Osteoblast (primary cell): ENCODE measurements at regions not wholly inside any gene's neighbourhood (a gene's known extent, or its start where the extent isn't known, plus 50 kb on each side); places are given as distances from the start of the nearest gene placed in this dataset.

Experiments
- DNase-seq: peaks from one replicate; pipeline ENCODE4 v3.0.0; 2011; ENCODE audit warnings: low spot score, mixed read lengths; ENCODE audit not compliant: insufficient read length; ENCODE audit errors: missing footprints
- H2AFZ ChIP-seq: 2 replicates; pipeline ENCODE4 v1.6.0; 2011; ENCODE audit warnings: mild to moderate bottlenecking, low read length
- H3K27ac ChIP-seq: 2 replicates; pipeline ENCODE4 v1.5.1; 2011; ENCODE audit warnings: mild to moderate bottlenecking, low read depth, low read length, moderate library complexity
- H3K27me3 ChIP-seq: 2 replicates; pipeline ENCODE4 v1.6.0; 2012; ENCODE audit warnings: mild to moderate bottlenecking, control low read depth, inconsistent platforms, low read length, moderate library complexity; ENCODE audit not compliant: insufficient read depth
- H3K36me3 ChIP-seq: 2 replicates; pipeline ENCODE4 v1.5.1; 2011; ENCODE audit warnings: mild to moderate bottlenecking, low read length, control low read depth, moderate library complexity; ENCODE audit not compliant: insufficient read depth
- H3K4me1 ChIP-seq: 2 replicates; pipeline ENCODE4 v1.5.1; 2011; ENCODE audit warnings: mild to moderate bottlenecking, low read length, control low read depth, moderate library complexity; ENCODE audit not compliant: insufficient read depth
- H3K4me2 ChIP-seq: 2 replicates; pipeline ENCODE4 v1.6.0; 2011; ENCODE audit warnings: mild to moderate bottlenecking, low read length; ENCODE audit not compliant: insufficient read depth
- H3K4me3 ChIP-seq: fragments of 200-600 bp; sonication (generic); 3 replicates; pipeline ENCODE4 v1.5.1; 2012; ENCODE audit warnings: mild to moderate bottlenecking, low read length, inconsistent platforms; ENCODE audit not compliant: insufficient read depth
- H3K79me2 ChIP-seq: 2 replicates; pipeline ENCODE4 v1.6.0; 2012; ENCODE audit warnings: mild to moderate bottlenecking, low read length, control low read depth, inconsistent platforms; ENCODE audit not compliant: insufficient read depth
- H3K9me3 ChIP-seq: 2 replicates; pipeline ENCODE4 v1.5.1; 2011; ENCODE audit warnings: low read depth, low read length, control low read depth
- H4K20me1 ChIP-seq: 2 replicates; pipeline ENCODE4 v1.6.0; 2012; ENCODE audit warnings: mild to moderate bottlenecking, low read length, control low read depth; ENCODE audit not compliant: insufficient read depth
- CTCF ChIP-seq: IDR thresholded peaks from 2 replicates; pipeline ENCODE4 v1.5.1; 2011; ENCODE audit warnings: mild to moderate bottlenecking, low read depth, low read length, moderate library complexity; ENCODE audit errors: extremely low read depth

- Histone ChIP-seq H3K4me3 (no peak overlapping the region), H3K4me1 (peaks cover 25% of the 10 kb centered on the region), H3K4me2 (peak overlapping the region; percentile 21), H4K20me1 (no peaks in the 10 kb centered on the region), H3K79me2 (no peaks in the 10 kb centered on the region), H2AFZ (no peak overlapping the region), H3K36me3 (no peaks in the 10 kb centered on the region), H3K27ac (no peak overlapping the region), H3K9me3 (no peaks in the 10 kb centered on the region), H3K27me3 (peaks cover 18% of the 10 kb centered on the region)
- peak; percentile 42 for DNase-seq
- no peak for TF ChIP-seq CTCF
Observed at GRCh38 chr9:22240619-22241018, 206.0 kb upstream of the DMRTA1 start.

GRCh38 chr9:22241024-22241423 is 205.6 kb upstream of the DMRTA1 start:
- Histone ChIP-seq H3K27me3 (peaks cover 21% of the 10 kb centered on the region), H3K36me3 (no peaks in the 10 kb centered on the region), H3K4me1 (peaks cover 25% of the 10 kb centered on the region), H3K4me2 (peak overlapping the region; percentile 21), H3K27ac (no peak overlapping the region), H4K20me1 (no peaks in the 10 kb centered on the region), H2AFZ (no peak overlapping the region), H3K4me3 (no peak overlapping the region), H3K79me2 (no peaks in the 10 kb centered on the region), H3K9me3 (no peaks in the 10 kb centered on the region)
- DNase-seq, result no peak
- TF ChIP-seq CTCF, result no peak

GRCh38 chr9:22241611-22242010 is 205.0 kb upstream of the DMRTA1 start:
- no peak for TF ChIP-seq CTCF
- no peaks in the 10 kb centered on the region for H3K79me2 ChIP-seq
- H3K27ac ChIP-seq, result no peak overlapping the region
- H3K4me2 ChIP-seq, result no peak overlapping the region
- H2AFZ ChIP-seq, result no peak overlapping the region
- H4K20me1 ChIP-seq, result no peaks in the 10 kb centered on the region
- DNase-seq, result no peak
- no peaks in the 10 kb centered on the region for H3K9me3 ChIP-seq
- H3K27me3 ChIP-seq, result peaks cover 24% of the 10 kb centered on the region
- H3K4me3 ChIP-seq, result no peak overlapping the region
- H3K36me3 ChIP-seq, result no peaks in the 10 kb centered on the region
- H3K4me1 ChIP-seq, result peaks cover 25% of the 10 kb centered on the region

- Histone ChIP-seq H4K20me1 (no peaks in the 10 kb centered on the region), H3K79me2 (no peaks in the 10 kb centered on the region), H3K4me3 (peak overlapping the region; percentile 10), H3K36me3 (no peaks in the 10 kb centered on the region), H2AFZ (peak overlapping the region; percentile 74), H3K27me3 (peaks cover 27% of the 10 kb centered on the region), H3K4me2 (peak overlapping the region; percentile 60), H3K4me1 (peaks cover 9% of the 10 kb centered on the region), H3K27ac (no peak overlapping the region), H3K9me3 (no peaks in the 10 kb centered on the region)
- peak; percentile 27 for DNase-seq
- TF ChIP-seq CTCF, result peak; percentile 61
Observed at GRCh38 chr9:22244139-22245011, 202.2 kb upstream of the DMRTA1 start.
